WTC11 (cell line): ENCODE measurements at regions not wholly inside any gene's neighbourhood (a gene's known extent, or its start where the extent isn't known, plus 50 kb on each side); places are given as distances from the start of the nearest gene placed in this dataset.

Source experiments
- ATAC-seq: fragments of 200-7000 bp; cut with Tn5 transposase; 2 replicates; pipeline ENCODE4 v1.10.0; 2021; ENCODE audit warnings: mild to moderate bottlenecking, moderate library complexity
- CTCF ChIA-PET: fragments of 300-600 bp; sonication (Branson Sonifier 250); formaldehyde crosslinking; loops from one replicate; lab custom pipeline; 2021; ENCODE audit warnings: antibody characterized with exemption; lab: Charles Lee
- POLR2A ChIA-PET: fragments of 350-600 bp; sonication (Branson Sonifier 250); formaldehyde crosslinking; loops from one replicate; lab custom pipeline; 2021; ENCODE audit warnings: antibody characterized with exemption; lab: Charles Lee
- DNase-seq: peaks from one replicate; pipeline ENCODE4 v3.0.0; 2021; ENCODE audit warnings: low spot score
- H3K27ac Mint-ChIP-seq: 2 replicates; pipeline ENCODE4 v1.8.0; 2021; ENCODE audit warnings: mixed read lengths
- H3K27me3 Mint-ChIP-seq: 2 replicates; pipeline ENCODE4 v1.8.0; 2021; ENCODE audit warnings: low read depth, mild to moderate bottlenecking, moderate library complexity, mixed read lengths
- H3K36me3 Mint-ChIP-seq: 2 replicates; pipeline ENCODE4 v1.8.0; 2021; ENCODE audit warnings: mixed read lengths
- H3K4me1 Mint-ChIP-seq: 2 replicates; pipeline ENCODE4 v1.8.0; 2022; ENCODE audit warnings: mixed read lengths
- H3K4me3 Mint-ChIP-seq: 2 replicates; pipeline ENCODE4 v1.8.0; 2021; ENCODE audit warnings: mild to moderate bottlenecking, moderate library complexity, mixed read lengths
- H3K9me3 Mint-ChIP-seq: 2 replicates; pipeline ENCODE4 v1.8.0; 2021; ENCODE audit warnings: mixed read lengths
- CBFB ChIP-seq: sonication (generic); formaldehyde crosslinking; IDR thresholded peaks from 2 replicates; pipeline ENCODE4 v1.8.1; 2022; ENCODE audit warnings: mild to moderate bottlenecking, low read depth, missing genetic modification reagents
- CREB1 ChIP-seq: sonication (generic); formaldehyde crosslinking; IDR thresholded peaks from 2 replicates; pipeline ENCODE4 v1.8.0; 2023; ENCODE audit warnings: mild to moderate bottlenecking, missing genetic modification reagents
- EMX1 ChIP-seq: fragments of 250-450 bp; sonication (Bioruptor Pico); IDR thresholded peaks from 2 replicates; pipeline ENCODE4 v1.8.0; 2021; ENCODE audit warnings: mild to moderate bottlenecking
- FOXJ3 ChIP-seq: sonication (generic); formaldehyde crosslinking; IDR thresholded peaks from 2 replicates; pipeline ENCODE4 v1.9.0; 2021; ENCODE audit warnings: missing genetic modification reagents, mild to moderate bottlenecking, borderline replicate concordance
- GRHL2 ChIP-seq: fragments of 250-450 bp; sonication (Bioruptor Pico); IDR thresholded peaks from 2 replicates; pipeline ENCODE4 v1.8.0; 2022; ENCODE audit warnings: mild to moderate bottlenecking, moderate library complexity; ENCODE audit not compliant: insufficient replicate concordance, severe bottlenecking
- KAT7 ChIP-seq: sonication (generic); formaldehyde crosslinking; IDR thresholded peaks from 2 replicates; pipeline ENCODE4 v1.8.1; 2023; ENCODE audit warnings: missing genetic modification reagents, mild to moderate bottlenecking, borderline replicate concordance
- MXD4 ChIP-seq: fragments of 250-450 bp; sonication (Bioruptor Pico); IDR thresholded peaks from 2 replicates; pipeline ENCODE4 v1.8.0; 2021; ENCODE audit warnings: mild to moderate bottlenecking, moderate library complexity, borderline replicate concordance
- MYBL2 ChIP-seq: sonication (generic); formaldehyde crosslinking; IDR thresholded peaks from 2 replicates; pipeline ENCODE4 v1.8.1; 2023; ENCODE audit warnings: mild to moderate bottlenecking, moderate library complexity, missing genetic modification reagents
- NR1H2 ChIP-seq: sonication (generic); formaldehyde crosslinking; IDR thresholded peaks from 2 replicates; pipeline ENCODE4 v1.9.0; 2021; ENCODE audit warnings: mild to moderate bottlenecking, moderate library complexity, missing genetic modification reagents
- NR3C1 ChIP-seq: sonication (generic); formaldehyde crosslinking; conservative IDR thresholded peaks from 2 replicates; pipeline ENCODE4 v1.8.1; 2023; ENCODE audit warnings: low read depth, mild to moderate bottlenecking, missing genetic modification reagents
- TEAD1 ChIP-seq: sonication (generic); formaldehyde crosslinking; IDR thresholded peaks from 2 replicates; pipeline ENCODE4 v1.8.0; 2022; ENCODE audit warnings: mild to moderate bottlenecking, missing genetic modification reagents
- ZNF671 ChIP-seq: fragments of 250-450 bp; sonication (Bioruptor Pico); IDR thresholded peaks from 2 replicates; pipeline ENCODE4 v1.8.0; 2021; ENCODE audit warnings: mild to moderate bottlenecking
- TF ChIP-seq, protein P1 (sequence below): fragments of 250-450 bp; sonication (Bioruptor Pico); IDR thresholded peaks from 2 replicates; pipeline ENCODE4 v1.9.0; 2021; ENCODE audit warnings: moderate library complexity, mild to moderate bottlenecking, inconsistent platforms, borderline replicate concordance
- TF ChIP-seq, protein P2 (sequence below): sonication (generic); formaldehyde crosslinking; IDR thresholded peaks from 2 replicates; pipeline ENCODE4 v1.8.1; 2023; ENCODE audit warnings: mild to moderate bottlenecking, missing genetic modification reagents, moderate library complexity
- TF ChIP-seq, protein P3 (sequence below): fragments of 250-450 bp; sonication (Bioruptor Pico); IDR thresholded peaks from 2 replicates; pipeline ENCODE4 v1.9.0; 2021; ENCODE audit warnings: mild to moderate bottlenecking
- TF ChIP-seq, protein P4 (sequence below): fragments of 200-600 bp; IDR thresholded peaks from 2 replicates; pipeline ENCODE4 v1.8.0; 2022; ENCODE audit warnings: antibody characterized with exemption
- TF ChIP-seq, protein P5 (sequence below): sonication (generic); formaldehyde crosslinking; conservative IDR thresholded peaks from 2 replicates; pipeline ENCODE4 v1.8.1; 2023; ENCODE audit warnings: mild to moderate bottlenecking, low read depth, missing genetic modification reagents, moderate library complexity
- TF ChIP-seq, protein P6 (sequence below): sonication (generic); formaldehyde crosslinking; IDR thresholded peaks from 2 replicates; pipeline ENCODE4 v1.8.1; 2022; ENCODE audit warnings: low read depth, missing genetic modification reagents, borderline replicate concordance
- TF ChIP-seq, protein P7 (sequence below): sonication (generic); formaldehyde crosslinking; IDR thresholded peaks from 2 replicates; pipeline ENCODE4 v1.8.0; 2022; ENCODE audit warnings: mild to moderate bottlenecking, missing genetic modification reagents
- TF ChIP-seq, protein P8 (sequence below): fragments of 250-450 bp; sonication (Bioruptor Pico); IDR thresholded peaks from 2 replicates; pipeline ENCODE4 v2.1.2; 2022; ENCODE audit warnings: mild to moderate bottlenecking, moderate library complexity
- TF ChIP-seq, protein P9 (sequence below): sonication (generic); formaldehyde crosslinking; IDR thresholded peaks from 2 replicates; pipeline ENCODE4 v1.8.1; 2022; ENCODE audit warnings: mild to moderate bottlenecking, moderate library complexity, missing genetic modification reagents
- TF ChIP-seq, protein P10 (sequence below): sonication (generic); formaldehyde crosslinking; IDR thresholded peaks from 2 replicates; pipeline ENCODE4 v1.8.0; 2022; ENCODE audit warnings: mild to moderate bottlenecking, missing genetic modification reagents
- TF ChIP-seq, protein P11 (sequence below): sonication (generic); formaldehyde crosslinking; IDR thresholded peaks from 2 replicates; pipeline ENCODE4 v1.8.0; 2022; ENCODE audit warnings: mild to moderate bottlenecking, missing genetic modification reagents

DNA sequence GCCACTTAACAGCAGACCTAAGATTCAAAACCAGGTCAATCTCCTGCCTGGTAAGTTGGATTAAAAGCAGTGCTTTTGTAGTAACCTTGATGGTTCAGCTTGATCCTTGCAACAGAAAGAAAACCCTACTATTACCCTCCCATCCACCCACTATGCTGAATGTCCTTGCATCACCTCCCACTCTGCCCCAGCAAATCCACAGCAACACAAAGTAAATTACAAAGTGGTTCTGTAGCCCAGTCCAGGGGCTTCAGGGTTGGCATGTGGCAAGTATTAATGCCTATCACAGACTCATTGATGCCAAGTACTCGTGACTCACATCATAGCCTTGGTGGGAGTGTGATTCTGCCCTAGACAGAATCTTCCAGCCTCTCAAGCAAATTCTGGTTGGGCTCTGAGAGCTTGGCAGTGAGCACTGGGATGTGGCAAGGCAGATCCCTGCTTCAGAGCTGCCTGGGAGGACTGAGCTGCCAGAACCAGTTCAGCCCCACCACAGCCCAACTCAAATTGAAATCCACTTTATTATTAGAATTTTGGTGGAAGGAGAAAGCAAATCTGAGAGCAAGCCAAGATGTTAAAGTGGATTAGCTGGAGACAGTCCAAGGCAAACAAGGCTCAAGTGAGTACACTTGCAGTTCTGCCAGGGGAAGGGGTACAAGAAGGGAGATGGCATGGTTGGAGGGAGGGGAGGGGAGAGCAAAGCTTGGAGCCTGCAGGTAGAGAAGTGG is 225.8 kb upstream of the UMPS start (continued):
- TF ChIP-seq, protein P1, sequence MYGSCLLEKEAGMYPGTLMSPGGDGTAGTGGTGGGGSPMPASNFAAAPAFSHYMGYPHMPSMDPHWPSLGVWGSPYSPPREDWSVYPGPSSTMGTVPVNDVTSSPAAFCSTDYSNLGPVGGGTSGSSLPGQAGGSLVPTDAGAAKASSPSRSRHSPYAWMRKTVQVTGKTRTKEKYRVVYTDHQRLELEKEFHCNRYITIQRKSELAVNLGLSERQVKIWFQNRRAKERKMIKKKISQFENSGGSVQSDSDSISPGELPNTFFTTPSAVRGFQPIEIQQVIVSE (CRISPR knock-in tag), result no peak
- TF ChIP-seq, protein P2, sequence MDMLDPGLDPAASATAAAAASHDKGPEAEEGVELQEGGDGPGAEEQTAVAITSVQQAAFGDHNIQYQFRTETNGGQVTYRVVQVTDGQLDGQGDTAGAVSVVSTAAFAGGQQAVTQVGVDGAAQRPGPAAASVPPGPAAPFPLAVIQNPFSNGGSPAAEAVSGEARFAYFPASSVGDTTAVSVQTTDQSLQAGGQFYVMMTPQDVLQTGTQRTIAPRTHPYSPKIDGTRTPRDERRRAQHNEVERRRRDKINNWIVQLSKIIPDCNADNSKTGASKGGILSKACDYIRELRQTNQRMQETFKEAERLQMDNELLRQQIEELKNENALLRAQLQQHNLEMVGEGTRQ (CRISPR knock-in tag), result no peak
- TF ChIP-seq NR1H2 (CRISPR knock-in tag), result no peak
- TF ChIP-seq, protein P3, sequence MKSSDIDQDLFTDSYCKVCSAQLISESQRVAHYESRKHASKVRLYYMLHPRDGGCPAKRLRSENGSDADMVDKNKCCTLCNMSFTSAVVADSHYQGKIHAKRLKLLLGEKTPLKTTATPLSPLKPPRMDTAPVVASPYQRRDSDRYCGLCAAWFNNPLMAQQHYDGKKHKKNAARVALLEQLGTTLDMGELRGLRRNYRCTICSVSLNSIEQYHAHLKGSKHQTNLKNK (CRISPR knock-in tag), result no peak
- no peak for TF ChIP-seq TEAD1 (CRISPR knock-in tag)
- TF ChIP-seq, protein P4, sequence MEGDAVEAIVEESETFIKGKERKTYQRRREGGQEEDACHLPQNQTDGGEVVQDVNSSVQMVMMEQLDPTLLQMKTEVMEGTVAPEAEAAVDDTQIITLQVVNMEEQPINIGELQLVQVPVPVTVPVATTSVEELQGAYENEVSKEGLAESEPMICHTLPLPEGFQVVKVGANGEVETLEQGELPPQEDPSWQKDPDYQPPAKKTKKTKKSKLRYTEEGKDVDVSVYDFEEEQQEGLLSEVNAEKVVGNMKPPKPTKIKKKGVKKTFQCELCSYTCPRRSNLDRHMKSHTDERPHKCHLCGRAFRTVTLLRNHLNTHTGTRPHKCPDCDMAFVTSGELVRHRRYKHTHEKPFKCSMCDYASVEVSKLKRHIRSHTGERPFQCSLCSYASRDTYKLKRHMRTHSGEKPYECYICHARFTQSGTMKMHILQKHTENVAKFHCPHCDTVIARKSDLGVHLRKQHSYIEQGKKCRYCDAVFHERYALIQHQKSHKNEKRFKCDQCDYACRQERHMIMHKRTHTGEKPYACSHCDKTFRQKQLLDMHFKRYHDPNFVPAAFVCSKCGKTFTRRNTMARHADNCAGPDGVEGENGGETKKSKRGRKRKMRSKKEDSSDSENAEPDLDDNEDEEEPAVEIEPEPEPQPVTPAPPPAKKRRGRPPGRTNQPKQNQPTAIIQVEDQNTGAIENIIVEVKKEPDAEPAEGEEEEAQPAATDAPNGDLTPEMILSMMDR, result no peak
- TF ChIP-seq, protein P5, sequence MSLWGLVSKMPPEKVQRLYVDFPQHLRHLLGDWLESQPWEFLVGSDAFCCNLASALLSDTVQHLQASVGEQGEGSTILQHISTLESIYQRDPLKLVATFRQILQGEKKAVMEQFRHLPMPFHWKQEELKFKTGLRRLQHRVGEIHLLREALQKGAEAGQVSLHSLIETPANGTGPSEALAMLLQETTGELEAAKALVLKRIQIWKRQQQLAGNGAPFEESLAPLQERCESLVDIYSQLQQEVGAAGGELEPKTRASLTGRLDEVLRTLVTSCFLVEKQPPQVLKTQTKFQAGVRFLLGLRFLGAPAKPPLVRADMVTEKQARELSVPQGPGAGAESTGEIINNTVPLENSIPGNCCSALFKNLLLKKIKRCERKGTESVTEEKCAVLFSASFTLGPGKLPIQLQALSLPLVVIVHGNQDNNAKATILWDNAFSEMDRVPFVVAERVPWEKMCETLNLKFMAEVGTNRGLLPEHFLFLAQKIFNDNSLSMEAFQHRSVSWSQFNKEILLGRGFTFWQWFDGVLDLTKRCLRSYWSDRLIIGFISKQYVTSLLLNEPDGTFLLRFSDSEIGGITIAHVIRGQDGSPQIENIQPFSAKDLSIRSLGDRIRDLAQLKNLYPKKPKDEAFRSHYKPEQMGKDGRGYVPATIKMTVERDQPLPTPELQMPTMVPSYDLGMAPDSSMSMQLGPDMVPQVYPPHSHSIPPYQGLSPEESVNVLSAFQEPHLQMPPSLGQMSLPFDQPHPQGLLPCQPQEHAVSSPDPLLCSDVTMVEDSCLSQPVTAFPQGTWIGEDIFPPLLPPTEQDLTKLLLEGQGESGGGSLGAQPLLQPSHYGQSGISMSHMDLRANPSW (CRISPR knock-in tag), result no peak
- TF ChIP-seq, protein P6, sequence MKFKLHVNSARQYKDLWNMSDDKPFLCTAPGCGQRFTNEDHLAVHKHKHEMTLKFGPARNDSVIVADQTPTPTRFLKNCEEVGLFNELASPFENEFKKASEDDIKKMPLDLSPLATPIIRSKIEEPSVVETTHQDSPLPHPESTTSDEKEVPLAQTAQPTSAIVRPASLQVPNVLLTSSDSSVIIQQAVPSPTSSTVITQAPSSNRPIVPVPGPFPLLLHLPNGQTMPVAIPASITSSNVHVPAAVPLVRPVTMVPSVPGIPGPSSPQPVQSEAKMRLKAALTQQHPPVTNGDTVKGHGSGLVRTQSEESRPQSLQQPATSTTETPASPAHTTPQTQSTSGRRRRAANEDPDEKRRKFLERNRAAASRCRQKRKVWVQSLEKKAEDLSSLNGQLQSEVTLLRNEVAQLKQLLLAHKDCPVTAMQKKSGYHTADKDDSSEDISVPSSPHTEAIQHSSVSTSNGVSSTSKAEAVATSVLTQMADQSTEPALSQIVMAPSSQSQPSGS (CRISPR knock-in tag), result no peak
- TF ChIP-seq MYBL2 (CRISPR knock-in tag), result no peak
- TF ChIP-seq CBFB (CRISPR knock-in tag), result no peak

DNA sequence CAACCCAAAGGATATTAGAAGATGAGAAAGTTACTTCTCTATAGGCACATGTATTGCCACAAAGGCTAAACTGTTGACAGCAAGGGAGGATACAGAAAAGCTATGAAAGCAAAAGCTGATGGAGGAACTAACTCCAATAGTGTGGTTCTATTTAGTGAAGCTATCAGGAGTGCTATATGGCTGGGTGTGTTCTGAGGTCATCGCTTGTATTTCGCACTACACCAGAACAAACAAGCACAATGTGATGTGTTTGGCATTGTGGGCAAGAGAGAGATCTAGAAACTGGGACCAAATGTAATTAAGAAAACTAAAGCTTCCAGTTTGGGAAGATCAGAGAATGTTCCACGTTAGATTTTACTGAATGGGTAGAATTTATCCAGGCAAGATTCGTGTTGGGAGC is 220.4 kb upstream of the UMPS start:
- no peak overlapping the region for H3K27ac Mint-ChIP-seq
- ChIA-PET CTCF (interaction anchor here (0.8 kb wide), 1 partner anchor 158 kb away, joined by 3 read pairs; no protein-coding TSS in a partner anchor), POLR2A (no interaction called here)
- ATAC-seq, result no peak
- DNase-seq, result no peak
- peaks cover 3% of the 10 kb centered on the region for H3K27me3 Mint-ChIP-seq
- H3K36me3 Mint-ChIP-seq, result no peaks in the 10 kb centered on the region
- H3K9me3 Mint-ChIP-seq, result no peaks in the 10 kb centered on the region
- H3K4me3 Mint-ChIP-seq, result no peak overlapping the region
- peaks cover 15% of the 10 kb centered on the region for H3K4me1 Mint-ChIP-seq
- TF ChIP-seq FOXJ3 (CRISPR knock-in tag), result no peak
- no peak for TF ChIP-seq CREB1 (CRISPR knock-in tag)
- TF ChIP-seq, protein P7, sequence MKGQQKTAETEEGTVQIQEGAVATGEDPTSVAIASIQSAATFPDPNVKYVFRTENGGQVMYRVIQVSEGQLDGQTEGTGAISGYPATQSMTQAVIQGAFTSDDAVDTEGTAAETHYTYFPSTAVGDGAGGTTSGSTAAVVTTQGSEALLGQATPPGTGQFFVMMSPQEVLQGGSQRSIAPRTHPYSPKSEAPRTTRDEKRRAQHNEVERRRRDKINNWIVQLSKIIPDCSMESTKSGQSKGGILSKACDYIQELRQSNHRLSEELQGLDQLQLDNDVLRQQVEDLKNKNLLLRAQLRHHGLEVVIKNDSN, result no peak
- TF ChIP-seq MXD4 (CRISPR knock-in tag), result no peak
- TF ChIP-seq NR3C1, result no peak
- TF ChIP-seq, protein P8, sequence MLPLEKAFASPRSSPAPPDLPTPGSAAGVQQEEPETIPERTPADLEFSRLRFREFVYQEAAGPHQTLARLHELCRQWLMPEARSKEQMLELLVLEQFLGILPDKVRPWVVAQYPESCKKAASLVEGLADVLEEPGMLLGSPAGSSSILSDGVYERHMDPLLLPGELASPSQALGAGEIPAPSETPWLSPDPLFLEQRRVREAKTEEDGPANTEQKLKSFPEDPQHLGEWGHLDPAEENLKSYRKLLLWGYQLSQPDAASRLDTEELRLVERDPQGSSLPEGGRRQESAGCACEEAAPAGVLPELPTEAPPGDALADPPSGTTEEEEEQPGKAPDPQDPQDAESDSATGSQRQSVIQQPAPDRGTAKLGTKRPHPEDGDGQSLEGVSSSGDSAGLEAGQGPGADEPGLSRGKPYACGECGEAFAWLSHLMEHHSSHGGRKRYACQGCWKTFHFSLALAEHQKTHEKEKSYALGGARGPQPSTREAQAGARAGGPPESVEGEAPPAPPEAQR (CRISPR knock-in tag), result no peak
- no peak for TF ChIP-seq GRHL2 (CRISPR knock-in tag)
- TF ChIP-seq, protein P9, sequence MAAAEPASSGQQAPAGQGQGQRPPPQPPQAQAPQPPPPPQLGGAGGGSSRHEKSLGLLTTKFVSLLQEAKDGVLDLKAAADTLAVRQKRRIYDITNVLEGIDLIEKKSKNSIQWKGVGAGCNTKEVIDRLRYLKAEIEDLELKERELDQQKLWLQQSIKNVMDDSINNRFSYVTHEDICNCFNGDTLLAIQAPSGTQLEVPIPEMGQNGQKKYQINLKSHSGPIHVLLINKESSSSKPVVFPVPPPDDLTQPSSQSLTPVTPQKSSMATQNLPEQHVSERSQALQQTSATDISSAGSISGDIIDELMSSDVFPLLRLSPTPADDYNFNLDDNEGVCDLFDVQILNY (CRISPR knock-in tag), result no peak
- no peak for TF ChIP-seq EMX1
- TF ChIP-seq, protein P10, sequence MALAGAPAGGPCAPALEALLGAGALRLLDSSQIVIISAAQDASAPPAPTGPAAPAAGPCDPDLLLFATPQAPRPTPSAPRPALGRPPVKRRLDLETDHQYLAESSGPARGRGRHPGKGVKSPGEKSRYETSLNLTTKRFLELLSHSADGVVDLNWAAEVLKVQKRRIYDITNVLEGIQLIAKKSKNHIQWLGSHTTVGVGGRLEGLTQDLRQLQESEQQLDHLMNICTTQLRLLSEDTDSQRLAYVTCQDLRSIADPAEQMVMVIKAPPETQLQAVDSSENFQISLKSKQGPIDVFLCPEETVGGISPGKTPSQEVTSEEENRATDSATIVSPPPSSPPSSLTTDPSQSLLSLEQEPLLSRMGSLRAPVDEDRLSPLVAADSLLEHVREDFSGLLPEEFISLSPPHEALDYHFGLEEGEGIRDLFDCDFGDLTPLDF, result no peak
- no peak for TF ChIP-seq ZNF671 (CRISPR knock-in tag)
- TF ChIP-seq KAT7 (CRISPR knock-in tag), result no peak
- TF ChIP-seq, protein P11, sequence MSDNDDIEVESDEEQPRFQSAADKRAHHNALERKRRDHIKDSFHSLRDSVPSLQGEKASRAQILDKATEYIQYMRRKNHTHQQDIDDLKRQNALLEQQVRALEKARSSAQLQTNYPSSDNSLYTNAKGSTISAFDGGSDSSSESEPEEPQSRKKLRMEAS, result no peak
